Suprapubic skin (tissue), 4 donors: ENCODE measurements at regions not wholly inside any gene's neighbourhood (a gene's known extent, or its start where the extent isn't known, plus 50 kb on each side); places are given as distances from the start of the nearest gene placed in this dataset.

Source experiments
- CTCF ChIP-seq, 2 donors: fragments of 200-600 bp in 1 of 2; fragments of 450-650 bp in 1 of 2; sonication (generic) in 1 of 2; IDR thresholded peaks; one replicate each; pipeline ENCODE4 v1.5.1; 2016 to 2019; ENCODE audit warnings: antibody characterized with exemption in 2 of 2, mild to moderate bottlenecking in 1 of 2, moderate library complexity in 1 of 2
- POLR2A ChIP-seq, 2 donors: fragments of 450-650 bp; IDR thresholded peaks; one replicate each; pipeline ENCODE4 v1.6.1; 2017; ENCODE audit warnings: antibody characterized with exemption in 2 of 2, mild to moderate bottlenecking in 2 of 2, moderate library complexity in 2 of 2
- POLR2AphosphoS5 ChIP-seq, 3 donors: sonication (generic); formaldehyde crosslinking; IDR thresholded peaks; one replicate each; pipeline ENCODE4 v1.6.1; 2017; ENCODE audit warnings: antibody characterized with exemption in 3 of 3

GRCh38 chr4:123288309-123289025 is 108.1 kb upstream of the SPRY1 start:
- TF ChIP-seq CTCF (IDR thresholded peaks at IDR 0.05): no peak
- no peak for TF ChIP-seq POLR2AphosphoS5 (IDR thresholded peaks at IDR 0.05)
- TF ChIP-seq POLR2A (IDR thresholded peaks at IDR 0.05): no peak
